HFFc6 (cell line): ENCODE measurements at regions not wholly inside any gene's neighbourhood (a gene's known extent, or its start where the extent isn't known, plus 50 kb on each side); places are given as distances from the start of the nearest gene placed in this dataset.

Experiments used
- DNase-seq: peaks from one replicate; pipeline ENCODE4 v3.0.0-alpha.2; 2018
- H3K27ac Mint-ChIP-seq: 2 replicates; pipeline ENCODE4 v1.8.0; 2020; ENCODE audit warnings: mild to moderate bottlenecking, mixed read lengths
- H3K27me3 Mint-ChIP-seq: 2 replicates; pipeline ENCODE4 v1.8.0; 2021; ENCODE audit warnings: mild to moderate bottlenecking, moderate library complexity, mixed read lengths; ENCODE audit not compliant: insufficient read depth
- H3K36me3 Mint-ChIP-seq: 2 replicates; pipeline ENCODE4 v1.8.0; 2021; ENCODE audit warnings: low read depth, mixed read lengths
- H3K4me1 Mint-ChIP-seq: 2 replicates; pipeline ENCODE4 v1.8.0; 2020; ENCODE audit warnings: low read depth, mixed read lengths
- H3K4me3 Mint-ChIP-seq: 2 replicates; pipeline ENCODE4 v1.8.0; 2020; ENCODE audit warnings: mild to moderate bottlenecking, moderate library complexity, mixed read lengths
- H3K9me3 Mint-ChIP-seq: 2 replicates; pipeline ENCODE4 v1.8.0; 2020; ENCODE audit warnings: mild to moderate bottlenecking, mixed read lengths
- TF ChIP-seq, protein P1 (sequence below): fragments of 200-600 bp; sonication (generic); IDR thresholded peaks from 2 replicates; pipeline ENCODE4 v1.5.0; 2021; ENCODE audit warnings: antibody characterized with exemption, mild to moderate bottlenecking

DNA sequence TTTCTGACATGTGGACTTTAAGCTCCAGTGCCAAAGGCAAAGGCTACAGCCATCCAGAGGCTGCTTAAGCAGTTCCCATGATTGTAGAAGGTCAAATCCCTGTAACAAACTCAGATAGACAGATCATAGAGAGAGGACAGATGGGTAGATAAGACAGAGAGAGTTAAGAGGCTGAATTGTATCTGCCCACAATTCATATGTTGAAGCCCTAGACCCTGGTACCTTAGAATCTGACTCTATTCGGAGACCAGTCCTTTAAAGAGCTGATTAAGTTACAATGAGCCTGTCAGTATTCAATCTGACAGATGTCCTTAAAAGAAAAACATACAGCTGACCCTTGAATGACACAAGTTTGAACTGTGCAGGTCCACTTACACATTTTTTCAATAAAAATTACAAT lies 115.2 kb downstream of the RAP2A start:
- Mint-ChIP-seq H3K27me3 (peaks cover 4% of the 10 kb centered on the region; the same call in 1 of the 2 replicates), H3K4me1 (no peaks in the 10 kb centered on the region), H3K27ac (no peak overlapping the region), H3K9me3 (0 out of 2 replicates have a peak, but pooled peaks cover 5% of the 10 kb centered on the region), H3K4me3 (no peak overlapping the region), H3K36me3 (no peaks in the 10 kb centered on the region)
- TF ChIP-seq, protein P1, sequence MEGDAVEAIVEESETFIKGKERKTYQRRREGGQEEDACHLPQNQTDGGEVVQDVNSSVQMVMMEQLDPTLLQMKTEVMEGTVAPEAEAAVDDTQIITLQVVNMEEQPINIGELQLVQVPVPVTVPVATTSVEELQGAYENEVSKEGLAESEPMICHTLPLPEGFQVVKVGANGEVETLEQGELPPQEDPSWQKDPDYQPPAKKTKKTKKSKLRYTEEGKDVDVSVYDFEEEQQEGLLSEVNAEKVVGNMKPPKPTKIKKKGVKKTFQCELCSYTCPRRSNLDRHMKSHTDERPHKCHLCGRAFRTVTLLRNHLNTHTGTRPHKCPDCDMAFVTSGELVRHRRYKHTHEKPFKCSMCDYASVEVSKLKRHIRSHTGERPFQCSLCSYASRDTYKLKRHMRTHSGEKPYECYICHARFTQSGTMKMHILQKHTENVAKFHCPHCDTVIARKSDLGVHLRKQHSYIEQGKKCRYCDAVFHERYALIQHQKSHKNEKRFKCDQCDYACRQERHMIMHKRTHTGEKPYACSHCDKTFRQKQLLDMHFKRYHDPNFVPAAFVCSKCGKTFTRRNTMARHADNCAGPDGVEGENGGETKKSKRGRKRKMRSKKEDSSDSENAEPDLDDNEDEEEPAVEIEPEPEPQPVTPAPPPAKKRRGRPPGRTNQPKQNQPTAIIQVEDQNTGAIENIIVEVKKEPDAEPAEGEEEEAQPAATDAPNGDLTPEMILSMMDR: no peak
- DNase-seq: no peak

DNA sequence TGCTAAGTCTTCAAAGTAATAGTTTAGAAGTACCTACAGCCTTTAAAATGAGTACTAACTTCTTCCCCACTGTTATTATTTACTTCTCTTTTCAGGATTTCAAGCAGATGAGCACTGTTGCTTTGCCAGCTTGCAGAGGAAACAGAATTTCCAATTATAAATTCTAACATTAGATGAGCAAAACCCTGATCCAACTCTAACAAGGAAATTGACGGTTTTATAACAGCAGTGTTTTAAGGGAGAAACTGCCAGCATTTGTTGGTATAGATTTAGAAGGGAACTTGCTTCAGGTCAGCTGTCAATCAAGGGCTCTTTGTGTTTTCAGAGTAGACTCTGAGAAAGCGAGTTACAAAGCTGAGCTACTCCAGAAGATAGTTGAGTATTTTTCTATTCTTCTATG lies 120.5 kb downstream of the RAP2A start:
- Mint-ChIP-seq H3K36me3 (no peaks in the 10 kb centered on the region), H3K4me3 (no peak overlapping the region), H3K9me3 (no peaks in the 10 kb centered on the region), H3K4me1 (no peaks in the 10 kb centered on the region), H3K27me3 (0 out of 2 replicates have a peak, but pooled peaks cover 2% of the 10 kb centered on the region), H3K27ac (no peak overlapping the region)
- TF ChIP-seq, protein P1: no peak
- no peak for DNase-seq

DNA sequence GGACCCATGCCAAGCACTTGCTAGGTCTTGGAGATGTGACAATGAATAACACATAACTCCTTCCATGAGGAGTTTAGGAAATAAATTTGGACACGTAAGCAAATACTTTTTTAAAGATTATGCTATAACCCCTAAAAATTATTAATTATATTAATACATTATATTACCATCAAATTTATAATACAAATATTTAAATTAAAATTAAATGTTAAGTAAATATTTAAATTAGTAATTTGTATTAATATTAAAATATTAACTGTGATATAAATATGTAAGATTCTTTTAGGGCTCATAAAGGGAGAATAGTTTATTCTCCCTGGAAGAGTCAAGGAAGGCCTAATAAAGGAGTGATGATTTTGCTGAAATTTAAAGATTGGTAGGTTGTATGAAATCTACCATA lies 121.1 kb downstream of the RAP2A start:
- DNase-seq: no peak
- H3K9me3 Mint-ChIP-seq: no peaks in the 10 kb centered on the region
- H3K27ac Mint-ChIP-seq: no peak overlapping the region
- no peak overlapping the region for H3K4me3 Mint-ChIP-seq
- H3K36me3 Mint-ChIP-seq: no peaks in the 10 kb centered on the region
- TF ChIP-seq, protein P1: no peak
- no peaks in the 10 kb centered on the region for H3K4me1 Mint-ChIP-seq
- 0 out of 2 replicates have a peak, but pooled peaks cover 2% of the 10 kb centered on the region for H3K27me3 Mint-ChIP-seq

DNA sequence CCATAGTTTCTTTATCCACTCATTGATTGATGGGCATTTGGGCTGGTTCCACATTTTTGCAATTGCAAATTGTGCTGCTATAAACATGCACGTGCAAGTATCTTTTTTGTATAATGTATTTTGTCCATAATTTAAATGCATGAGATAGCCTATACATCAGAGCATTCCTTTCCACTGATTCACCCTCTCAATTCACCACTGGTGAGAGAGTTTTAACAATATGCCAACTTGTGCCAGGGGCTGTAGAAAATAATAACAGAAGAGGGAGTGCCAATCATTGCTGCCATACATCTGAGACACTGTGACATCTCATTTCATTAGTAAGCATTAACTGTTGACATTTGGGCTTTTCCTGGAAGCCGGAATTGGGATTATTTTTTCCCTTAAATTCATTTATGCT lies 125.1 kb downstream of the RAP2A start:
- Mint-ChIP-seq H3K36me3 (no peaks in the 10 kb centered on the region), H3K9me3 (no peaks in the 10 kb centered on the region), H3K4me3 (no peak overlapping the region), H3K27ac (no peak overlapping the region), H3K27me3 (no peaks in the 10 kb centered on the region; the same call in 1 of the 2 replicates), H3K4me1 (no peaks in the 10 kb centered on the region)
- TF ChIP-seq, protein P1: no peak
- no peak for DNase-seq

DNA sequence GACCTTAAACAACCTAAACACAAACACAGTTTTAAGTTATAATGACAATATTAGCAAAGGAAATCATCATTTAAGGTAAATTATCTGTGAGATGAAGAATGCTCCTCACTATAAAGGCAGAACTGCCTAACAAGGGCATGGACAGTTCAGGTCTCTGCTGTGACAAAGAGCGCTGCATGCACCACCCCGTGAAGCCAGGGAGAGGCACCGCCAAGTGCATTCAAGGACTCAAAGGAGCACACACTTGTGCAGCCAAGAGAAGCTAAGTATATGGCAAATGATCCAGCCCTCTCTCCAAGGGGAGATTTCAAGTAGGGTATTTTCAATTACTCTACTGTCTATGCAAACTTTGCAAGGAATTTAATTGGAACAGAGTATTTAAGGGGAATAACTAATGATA lies 126.0 kb downstream of the RAP2A start:
- Mint-ChIP-seq H3K27ac (no peak overlapping the region), H3K9me3 (no peaks in the 10 kb centered on the region), H3K27me3 (no peaks in the 10 kb centered on the region; the same call in 1 of the 2 replicates), H3K4me3 (no peak overlapping the region), H3K36me3 (no peaks in the 10 kb centered on the region), H3K4me1 (no peaks in the 10 kb centered on the region)
- TF ChIP-seq, protein P1: no peak
- no peak for DNase-seq

DNA sequence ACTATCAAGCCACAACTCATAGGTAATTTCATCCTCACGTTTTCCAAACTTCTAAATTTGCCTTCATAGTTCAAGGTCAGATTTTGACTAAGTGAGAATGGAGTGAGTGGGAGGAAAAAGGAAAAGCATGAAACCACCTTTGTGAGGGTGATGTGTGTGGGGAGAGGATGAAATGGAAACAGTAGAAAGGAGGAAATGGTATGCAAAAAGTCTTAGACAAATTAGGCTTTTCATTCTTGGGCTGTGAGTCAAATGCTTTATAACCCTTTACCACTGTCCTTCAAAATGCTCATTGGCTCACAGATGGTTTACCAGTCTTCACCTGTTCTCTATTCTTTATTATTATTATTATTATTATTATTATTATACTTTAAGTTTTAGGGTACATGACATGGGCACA lies 127.2 kb downstream of the RAP2A start:
- no peaks in the 10 kb centered on the region for H3K36me3 Mint-ChIP-seq
- H3K9me3 Mint-ChIP-seq: no peaks in the 10 kb centered on the region
- no peak overlapping the region for H3K4me3 Mint-ChIP-seq
- TF ChIP-seq, protein P1: no peak
- no peak overlapping the region for H3K27ac Mint-ChIP-seq
- H3K27me3 Mint-ChIP-seq: no peaks in the 10 kb centered on the region; the same call in none of the 2 replicates
- H3K4me1 Mint-ChIP-seq: no peaks in the 10 kb centered on the region
- DNase-seq: no peak
